ENCODE measurements at regions not wholly inside any gene's neighbourhood (a gene's known extent, or its start where the extent isn't known, plus 50 kb on each side); places are given as distances from the start of the nearest gene placed in this dataset.

DNA sequence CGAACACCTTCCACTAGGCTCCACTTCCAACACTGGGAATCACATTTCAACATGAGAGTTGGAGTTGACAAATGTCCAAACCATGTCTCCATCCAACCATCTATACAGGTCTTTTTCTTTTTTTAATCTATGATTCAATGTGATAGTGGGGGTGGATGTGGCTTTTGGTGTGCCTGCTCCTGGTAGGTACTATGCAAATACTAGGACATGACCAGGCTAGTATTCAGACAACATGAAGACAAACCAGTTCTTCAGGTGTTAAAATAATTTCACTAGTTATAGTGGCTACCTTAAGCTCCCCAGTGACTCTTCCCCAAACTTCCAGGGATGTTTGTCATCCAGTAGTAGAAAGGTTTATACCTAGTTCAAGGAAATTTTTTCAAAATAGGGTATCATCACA is 387.5 kb downstream of the CDH2 start:
- no peak overlapping the region for H3K4me3 Mint-ChIP-seq (ENCODE audit: unreplicated experiment)
- POLR2A ChIA-PET = interaction anchor here (0.8 kb wide), 1 partner anchor 61 kb away, joined by 4 read pairs; no protein-coding TSS in a partner anchor
- H3K4me1 Mint-ChIP-seq (ENCODE audit: insufficient read depth, unreplicated experiment) = no peaks in the 10 kb centered on the region
- CTCF ChIA-PET = interaction anchor here (0.7 to 1.8 kb wide), 2 partner anchors 11 to 828 kb away, joined by 3 to 6 read pairs; no protein-coding TSS in a partner anchor
- H3K9me3 Mint-ChIP-seq (ENCODE audit: unreplicated experiment) = no peaks in the 10 kb centered on the region
- BruUV-seq (replicated peaks) = no TSS peak
- TF ChIP-seq, protein P1, sequence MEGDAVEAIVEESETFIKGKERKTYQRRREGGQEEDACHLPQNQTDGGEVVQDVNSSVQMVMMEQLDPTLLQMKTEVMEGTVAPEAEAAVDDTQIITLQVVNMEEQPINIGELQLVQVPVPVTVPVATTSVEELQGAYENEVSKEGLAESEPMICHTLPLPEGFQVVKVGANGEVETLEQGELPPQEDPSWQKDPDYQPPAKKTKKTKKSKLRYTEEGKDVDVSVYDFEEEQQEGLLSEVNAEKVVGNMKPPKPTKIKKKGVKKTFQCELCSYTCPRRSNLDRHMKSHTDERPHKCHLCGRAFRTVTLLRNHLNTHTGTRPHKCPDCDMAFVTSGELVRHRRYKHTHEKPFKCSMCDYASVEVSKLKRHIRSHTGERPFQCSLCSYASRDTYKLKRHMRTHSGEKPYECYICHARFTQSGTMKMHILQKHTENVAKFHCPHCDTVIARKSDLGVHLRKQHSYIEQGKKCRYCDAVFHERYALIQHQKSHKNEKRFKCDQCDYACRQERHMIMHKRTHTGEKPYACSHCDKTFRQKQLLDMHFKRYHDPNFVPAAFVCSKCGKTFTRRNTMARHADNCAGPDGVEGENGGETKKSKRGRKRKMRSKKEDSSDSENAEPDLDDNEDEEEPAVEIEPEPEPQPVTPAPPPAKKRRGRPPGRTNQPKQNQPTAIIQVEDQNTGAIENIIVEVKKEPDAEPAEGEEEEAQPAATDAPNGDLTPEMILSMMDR (IDR thresholded peaks at IDR 0.05; ENCODE audit: unreplicated experiment) = no peak
- no peak overlapping the region for H3K27ac Mint-ChIP-seq (ENCODE audit: low read depth, unreplicated experiment)
- intact Hi-C loops (cut with micrococcal nuclease) = no loop called here
- no peaks in the 10 kb centered on the region for H3K36me3 Mint-ChIP-seq (ENCODE audit: insufficient read depth, unreplicated experiment)
- no peaks in the 10 kb centered on the region for H3K27me3 Mint-ChIP-seq (ENCODE audit: insufficient read depth, unreplicated experiment)
- DNase-seq (ENCODE audit: unreplicated experiment) = no peak

GRCh38 chr18:27787547-27787946 is 389.4 kb downstream of the CDH2 start:
- H3K4me1 Mint-ChIP-seq (ENCODE audit: insufficient read depth, unreplicated experiment) = no peaks in the 10 kb centered on the region
- BruUV-seq (replicated peaks) = no TSS peak
- H3K27ac Mint-ChIP-seq (ENCODE audit: low read depth, unreplicated experiment) = no peak overlapping the region
- no peaks in the 10 kb centered on the region for H3K9me3 Mint-ChIP-seq (ENCODE audit: unreplicated experiment)
- ChIA-PET CTCF (interaction anchor here (1.0 to 1.8 kb wide), 2 partner anchors 9 kb away, joined by 3 to 6 read pairs; no protein-coding TSS in a partner anchor), POLR2A (no interaction called here)
- no peaks in the 10 kb centered on the region for H3K27me3 Mint-ChIP-seq (ENCODE audit: insufficient read depth, unreplicated experiment)
- no peaks in the 10 kb centered on the region for H3K36me3 Mint-ChIP-seq (ENCODE audit: insufficient read depth, unreplicated experiment)
- H3K4me3 Mint-ChIP-seq (ENCODE audit: unreplicated experiment) = no peak overlapping the region
- TF ChIP-seq, protein P1 (IDR thresholded peaks at IDR 0.05; ENCODE audit: unreplicated experiment) = no peak
- intact Hi-C loops (cut with micrococcal nuclease) = no loop called here
- DNase-seq (ENCODE audit: unreplicated experiment) = no peak

DNA sequence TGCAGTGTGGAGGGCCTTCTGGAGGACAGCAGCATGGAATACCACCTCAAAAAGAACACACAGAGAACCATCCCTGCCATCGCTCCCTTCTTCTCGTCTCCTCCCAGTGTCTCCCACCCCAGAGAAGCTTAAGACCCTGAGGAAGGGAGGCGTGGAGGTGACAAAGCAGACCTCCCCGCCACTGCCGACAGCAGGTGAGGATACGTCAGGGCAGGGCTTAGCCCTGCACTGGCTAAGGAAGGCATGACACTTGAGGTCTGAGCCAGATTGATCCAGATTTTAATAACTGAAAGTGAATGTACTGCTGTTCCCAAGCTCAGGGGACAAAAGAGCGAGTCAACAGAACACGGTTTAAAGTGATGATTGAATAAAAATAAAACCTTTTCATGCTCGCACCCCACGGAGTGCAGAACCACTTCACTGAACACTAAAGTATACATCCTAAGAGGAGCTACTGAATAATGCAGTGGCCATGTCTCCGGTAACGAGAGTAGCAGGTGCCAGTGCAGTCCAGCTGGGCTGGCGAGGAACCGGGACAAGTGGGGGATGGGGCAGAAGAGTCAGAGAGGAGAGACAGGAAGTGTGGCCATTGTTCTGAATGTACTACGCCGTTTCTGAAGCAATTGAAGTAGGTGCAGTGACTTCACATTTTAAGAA is 391.0 kb downstream of the CDH2 start:
- ChIA-PET POLR2A (no interaction called here), CTCF (no interaction called here)
- Mint-ChIP-seq H3K27me3 (ENCODE audit: insufficient read depth, unreplicated experiment) (no peaks in the 10 kb centered on the region), H3K4me1 (ENCODE audit: insufficient read depth, unreplicated experiment) (no peaks in the 10 kb centered on the region), H3K9me3 (ENCODE audit: unreplicated experiment) (no peaks in the 10 kb centered on the region), H3K27ac (ENCODE audit: low read depth, unreplicated experiment) (no peak overlapping the region), H3K4me3 (ENCODE audit: unreplicated experiment) (no peak overlapping the region), H3K36me3 (ENCODE audit: insufficient read depth, unreplicated experiment) (no peaks in the 10 kb centered on the region)
- intact Hi-C loops (cut with micrococcal nuclease) = no loop called here
- TF ChIP-seq, protein P1 (IDR thresholded peaks at IDR 0.05; ENCODE audit: unreplicated experiment) = no peak
- DNase-seq (ENCODE audit: unreplicated experiment) = no peak
- BruUV-seq (replicated peaks) = no TSS peak

- POLR2A ChIA-PET = no interaction called here
- CTCF ChIA-PET = interaction anchor here (0.5 to 2.2 kb wide), 6 partner anchors 18 to 1396 kb away, joined by 3 to 8 read pairs (median 3); partner anchors contain the start of gene CDH2
- DNase-seq (ENCODE audit: unreplicated experiment) = no peak
Measured at GRCh38 chr18:27780061-27780745, 396.7 kb downstream of the CDH2 start.

More at GRCh38 chr18:27780061-27780745, 396.7 kb downstream of the CDH2 start:
- intact Hi-C loops (cut with micrococcal nuclease) = no loop called here
- Mint-ChIP-seq H3K4me1 (ENCODE audit: insufficient read depth, unreplicated experiment) (no peaks in the 10 kb centered on the region), H3K9me3 (ENCODE audit: unreplicated experiment) (no peaks in the 10 kb centered on the region), H3K4me3 (ENCODE audit: unreplicated experiment) (no peak overlapping the region), H3K36me3 (ENCODE audit: insufficient read depth, unreplicated experiment) (no peaks in the 10 kb centered on the region), H3K27ac (ENCODE audit: low read depth, unreplicated experiment) (no peak overlapping the region), H3K27me3 (ENCODE audit: insufficient read depth, unreplicated experiment) (no peaks in the 10 kb centered on the region)
- TF ChIP-seq, protein P1 (IDR thresholded peaks at IDR 0.05; ENCODE audit: unreplicated experiment) = no peak
- no TSS peak for BruUV-seq (replicated peaks)

All from MCF 10A (cell line).